Body of pancreas (tissue), 4 donors: ENCODE measurements at regions not wholly inside any gene's neighbourhood (a gene's known extent, or its start where the extent isn't known, plus 50 kb on each side); places are given as distances from the start of the nearest gene placed in this dataset.
"Not testable (repeated sequence)": the region's sequence is repeated elsewhere in the genome, so short reads cannot be mapped to it uniquely, and the experiment has no call there.

Source experiments
- ATAC-seq: fragments of 150-250 bp; one replicate; pipeline ENCODE4 v1.9.1; 2016
- DNase-seq, 4 donors: peaks; one replicate each; pipeline ENCODE4 v3.0.0-alpha.2; 2019
- H3K27ac ChIP-seq, 4 donors: fragments of 200-600 bp; sonication (generic); 1 replicate in 3 of 4; 2 replicates in 1 of 4; pipeline versions ENCODE4 v1.5.1 to v1.6.1; 2016 to 2019; ENCODE audit warnings: mild to moderate bottlenecking in 1 of 4, mixed read lengths in 1 of 4, moderate library complexity in 1 of 4
- H3K27me3 ChIP-seq, 2 donors: fragments of 200-600 bp; sonication (generic); one replicate each; pipeline ENCODE4 v1.6.0; 2016; ENCODE audit warnings: mild to moderate bottlenecking in 1 of 2
- H3K36me3 ChIP-seq, 2 donors: fragments of 200-600 bp; sonication (generic); replicated peaks in 1 of 2; 2 replicates each; pipeline ENCODE4 v1.5.1; 2016; ENCODE audit warnings: low read depth in 2 of 2; ENCODE audit not compliant: insufficient read depth in 1 of 2
- H3K4me1 ChIP-seq: fragments of 200-600 bp; sonication (generic); one replicate; pipeline ENCODE4 v1.6.0; 2016
- H3K4me3 ChIP-seq, 2 donors: fragments of 200-600 bp; sonication (generic); 1 replicate in 1 of 2; 2 replicates in 1 of 2; pipeline ENCODE4 v1.5.1; 2016 to 2019
- H3K9me3 ChIP-seq, 3 donors: fragments of 200-600 bp; sonication (generic); 1 replicate in 2 of 3; 2 replicates in 1 of 3; pipeline ENCODE4 v1.5.1; 2016
- CTCF ChIP-seq, 7 experiments: fragments of 450-650 bp in 4 of 7; fragments of 200-600 bp in 3 of 7; sonication (generic) in 3 of 7; IDR thresholded peaks; one replicate each; pipeline ENCODE4 v1.5.1; 2016 to 2019; ENCODE audit warnings: antibody characterized with exemption in 7 of 7
- POLR2A ChIP-seq, 3 donors: fragments of 450-650 bp; IDR thresholded peaks; one replicate each; pipeline ENCODE4 v1.6.1; 2016; ENCODE audit warnings: antibody characterized with exemption in 3 of 3, mild to moderate bottlenecking in 2 of 3
- WGBS, 2 donors: methylation state at CpG; one replicate each; pipeline ENCODE4 v1.1.5; 2017; 5-methylcytosine and 5-hydroxymethylcytosine counted together
- intact Hi-C: fragments of 100-400 bp; cut with DNase I; formaldehyde crosslinking; loops from one replicate; pipeline ENCODE4 v1.15.1; 2023

- TF ChIP-seq POLR2A (IDR thresholded peaks at IDR 0.05) (no peak), CTCF (IDR thresholded peaks at IDR 0.05) (no peak)
- H3K4me1 ChIP-seq, result no peaks in the 10 kb centered on the region
- H3K27ac ChIP-seq, result no peak overlapping the region
- intact Hi-C loops, result no loop called here
- no peaks in the 10 kb centered on the region for H3K36me3 ChIP-seq
- ATAC-seq, result no peak
- 45 to 60% methylated on average over 2 of the region's 2 CpGs for WGBS, 2 donors
- no peak for DNase-seq
- H3K27me3 ChIP-seq, result no peaks in the 10 kb centered on the region
- no peaks in the 10 kb centered on the region for H3K9me3 ChIP-seq
- H3K4me3 ChIP-seq, result no peak overlapping the region
Observed at GRCh38 chr3:137174514-137174913, 216.7 kb downstream of the IL20RB start.

- Histone ChIP-seq H3K4me1 (no peaks in the 10 kb centered on the region), H3K36me3 (no peaks in the 10 kb centered on the region), H3K4me3 (no peak overlapping the region), H3K27ac (no peak overlapping the region), H3K9me3 (no peaks in the 10 kb centered on the region), H3K27me3 (no peaks in the 10 kb centered on the region)
- no peak for DNase-seq
- WGBS, 2 donors, result 87 to 91% methylated on average over 2 of the region's 2 CpGs
- intact Hi-C loops, result no loop called here
- TF ChIP-seq CTCF (IDR thresholded peaks at IDR 0.05) (no peak), POLR2A (IDR thresholded peaks at IDR 0.05) (no peak)
- ATAC-seq, result no peak
Observed at GRCh38 chr3:137180220-137180619, 222.4 kb downstream of the IL20RB start.

GRCh38 chr3:137191133-137191923 lies 233.5 kb downstream of the IL20RB start:
- 66 to 71% methylated on average over 6 of the region's 6 CpGs for WGBS, 2 donors
- TF ChIP-seq CTCF (IDR thresholded peaks at IDR 0.05), result no peak
- TF ChIP-seq POLR2A (IDR thresholded peaks at IDR 0.05), result no peak
- Histone ChIP-seq H3K27ac (no peak overlapping the region), H3K9me3 (no peaks in the 10 kb centered on the region), H3K27me3 (no peaks in the 10 kb centered on the region), H3K4me3 (no peak overlapping the region), H3K4me1 (no peaks in the 10 kb centered on the region), H3K36me3 (no peaks in the 10 kb centered on the region)
- no peak for ATAC-seq
- intact Hi-C loops, result no loop called here
- peak in 3 of 4 donors; percentile 13 to 23 (median 13) for DNase-seq

- Histone ChIP-seq H3K4me3 (no peak overlapping the region), H3K4me1 (no peaks in the 10 kb centered on the region), H3K27me3 (no peaks in the 10 kb centered on the region), H3K27ac (no peak overlapping the region), H3K36me3 (no peaks in the 10 kb centered on the region), H3K9me3 (no peaks in the 10 kb centered on the region)
- ATAC-seq, result no peak
- intact Hi-C loops, result no loop called here
- TF ChIP-seq POLR2A (IDR thresholded peaks at IDR 0.05), result no peak
- TF ChIP-seq CTCF (IDR thresholded peaks at IDR 0.05), result no peak
- WGBS, 2 donors, result 78 to 80% methylated on average over 8 of the region's 8 CpGs
- DNase-seq, result no peak
Observed at GRCh38 chr3:137191951-137192350, 234.2 kb downstream of the IL20RB start.

- DNase-seq (no peak), ATAC-seq (no peak)
- H3K4me3 ChIP-seq, result no peak overlapping the region
- H3K27ac ChIP-seq, result no peak overlapping the region
- WGBS, 2 donors, result 55 to 57% methylated on average over 4 of the region's 4 CpGs
- no peaks in the 10 kb centered on the region for H3K36me3 ChIP-seq
- no peaks in the 10 kb centered on the region for H3K9me3 ChIP-seq
- H3K4me1 ChIP-seq, result no peaks in the 10 kb centered on the region
- intact Hi-C loops, result no loop called here
- TF ChIP-seq POLR2A (IDR thresholded peaks at IDR 0.05), result no peak
- H3K27me3 ChIP-seq, result no peaks in the 10 kb centered on the region
Observed at GRCh38 chr3:137194301-137194700, 236.5 kb downstream of the IL20RB start.

- ATAC-seq, intact Hi-C loops: not testable (repeated sequence)
Observed at GRCh38 chr3:137198374-137198773, 240.6 kb downstream of the IL20RB start.

More at GRCh38 chr3:137198374-137198773, 240.6 kb downstream of the IL20RB start:
- H3K27me3 ChIP-seq, DNase-seq, H3K4me3 ChIP-seq, H3K9me3 ChIP-seq, H3K36me3 ChIP-seq, H3K27ac ChIP-seq, H3K4me1 ChIP-seq: not testable (repeated sequence)
- WGBS, 2 donors, result 83 to 87% methylated on average over 3 to 30 of the region's 32 CpGs
